Spleen (tissue), 7 donors: ENCODE measurements at regions not wholly inside any gene's neighbourhood (a gene's known extent, or its start where the extent isn't known, plus 50 kb on each side); places are given as distances from the start of the nearest gene placed in this dataset.

Source experiments
- CTCF ChIP-seq, 11 experiments: fragments of 200-600 bp in 7 of 11; fragments of 450-650 bp in 4 of 11; sonication (generic) in 4 of 11; IDR thresholded peaks in 8 of 11; conservative IDR thresholded peaks in 3 of 11; 1 replicate in 7 of 11; 2 replicates in 4 of 11; pipeline versions ENCODE4 v1.4.0 to v1.8.0; 2016 to 2021; ENCODE audit warnings: antibody characterized with exemption in 11 of 11, inconsistent platforms in 4 of 11, mild to moderate bottlenecking in 1 of 11
- POLR2AphosphoS5 ChIP-seq, 3 donors: sonication (generic); formaldehyde crosslinking; IDR thresholded peaks; one replicate each; pipeline ENCODE4 v1.5.1; 2017; ENCODE audit warnings: antibody characterized with exemption in 3 of 3
- donor health status: DM: no; HTN: no; CAD: no; lungs with moderate emphysema.
- donor health status: DM: no; HTN: no; CAD: no.
- donor health status: DM: no; HTN: no; CAD: no.

DNA sequence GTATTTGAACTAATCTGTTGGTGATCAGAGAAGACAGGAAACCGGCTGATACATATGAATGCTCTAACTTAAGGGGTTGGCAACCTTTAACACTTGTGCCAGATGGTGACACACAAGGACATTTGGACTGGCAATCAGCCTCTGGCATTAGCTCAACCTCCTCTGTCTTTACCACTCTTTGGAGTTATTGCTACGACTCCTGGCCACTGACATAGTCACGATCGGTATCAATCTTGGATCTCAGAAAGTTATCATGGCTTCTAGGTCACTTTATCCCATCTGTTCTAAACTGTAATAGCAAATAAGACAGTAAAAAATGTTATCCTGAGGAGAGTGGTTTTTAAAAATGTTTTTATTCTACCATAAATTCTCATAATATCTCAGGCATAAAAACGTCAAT lies 575.2 kb upstream of the MDGA2 start:
- TF ChIP-seq POLR2AphosphoS5 (IDR thresholded peaks at IDR 0.05) (no peak), CTCF (IDR thresholded peaks at IDR 0.05 in 8 of 11, conservative IDR thresholded peaks at IDR 0.05 in 3 of 11) (no peak)
